Panc1 (cell line): ENCODE measurements at regions not wholly inside any gene's neighbourhood (a gene's known extent, or its start where the extent isn't known, plus 50 kb on each side); places are given as distances from the start of the nearest gene placed in this dataset.

Experiments
- ATAC-seq: fragments of 200-7000 bp; cut with Tn5 transposase; 2 replicates; pipeline ENCODE4 v1.9.1; 2020; ENCODE audit warnings: mild to moderate bottlenecking, moderate library complexity
- BruUV-seq: library from RNA; stranded (reverse); fragments of 400-500 nt; replicated peaks from 2 replicates; lab custom pipeline; 2021; lab: Mats Ljungman, UMichigan
- CTCF ChIA-PET: fragments of 300-600 bp; sonication (Branson Sonifier 250); formaldehyde crosslinking; loops from one replicate; lab custom pipeline; 2022; ENCODE audit warnings: antibody characterized with exemption; lab: Charles Lee
- POLR2A ChIA-PET: fragments of 300-600 bp; sonication (Branson Sonifier 250); formaldehyde crosslinking; loops from one replicate; lab custom pipeline; 2022; ENCODE audit warnings: antibody characterized with exemption; lab: Charles Lee
- DNase-seq: peaks from one replicate; pipeline ENCODE4 v3.0.0-alpha.2; 2010; ENCODE audit warnings: low read depth, low spot score
- H3K27ac ChIP-seq: 2 replicates; pipeline ENCODE4 v1.5.1; 2011; ENCODE audit warnings: mild to moderate bottlenecking, low read length, inconsistent platforms
- H3K27me3 ChIP-seq: fragments of 200-500 bp; sonication (Bioruptor generic); 2 replicates; pipeline ENCODE4 v1.6.0; 2014; ENCODE audit warnings: low read length, inconsistent platforms; ENCODE audit not compliant: control insufficient read depth, insufficient read depth
- H3K36me3 ChIP-seq: fragments of 200-500 bp; sonication (Bioruptor generic); 2 replicates; pipeline ENCODE4 v1.5.1; 2014; ENCODE audit warnings: inconsistent platforms, mild to moderate bottlenecking, low read length, moderate library complexity; ENCODE audit not compliant: control insufficient read depth, insufficient read depth
- H3K4me1 ChIP-seq: 2 replicates; pipeline ENCODE4 v1.5.1; 2011; ENCODE audit warnings: inconsistent platforms, mild to moderate bottlenecking, low read length, moderate library complexity; ENCODE audit not compliant: control insufficient read depth, insufficient read depth
- H3K4me3 ChIP-seq, 2 experiments: 2 replicates each; pipeline ENCODE4 v1.5.1; 2011 to 2012; ENCODE audit warnings: low read depth in 2 of 2, low read length in 2 of 2, mild to moderate bottlenecking in 2 of 2, inconsistent platforms in 1 of 2, moderate library complexity in 1 of 2
- H3K9me3 ChIP-seq: fragments of 200-500 bp; sonication (Bioruptor generic); 2 replicates; pipeline ENCODE4 v1.5.1; 2014; ENCODE audit warnings: low read depth, mild to moderate bottlenecking, inconsistent platforms, low read length, moderate library complexity; ENCODE audit not compliant: control insufficient read depth, insufficient read depth
- CTCF ChIP-seq: fragments of 450-650 bp; IDR thresholded peaks from 2 replicates; pipeline ENCODE4 v1.5.1; 2017; ENCODE audit warnings: mild to moderate bottlenecking
- POLR2AphosphoS5 ChIP-seq: IDR thresholded peaks from 2 replicates; pipeline ENCODE4 v1.6.1; 2012; ENCODE audit warnings: mild to moderate bottlenecking, low read depth, low read length, moderate library complexity
- REST ChIP-seq, 2 experiments: IDR thresholded peaks; 2 replicates each; pipeline ENCODE4 v1.6.1; 2011 to 2012; ENCODE audit warnings: low read depth in 2 of 2, control low read depth in 1 of 2, low read length in 1 of 2, mild to moderate bottlenecking in 1 of 2, moderate library complexity in 1 of 2; ENCODE audit not compliant: insufficient read depth in 1 of 2
- SIN3A ChIP-seq: IDR thresholded peaks from 2 replicates; pipeline ENCODE4 v1.6.1; 2012; ENCODE audit warnings: low read depth, mild to moderate bottlenecking, low read length, moderate library complexity, borderline replicate concordance; ENCODE audit not compliant: insufficient read depth
- TCF7L2 ChIP-seq: IDR thresholded peaks from 2 replicates; pipeline ENCODE4 v1.6.1; 2011; ENCODE audit warnings: mild to moderate bottlenecking, low read depth, low read length, inconsistent platforms
- in situ Hi-C: cut with HindIII; loops from 2 replicates; pipeline ENCODE4 v1.10.0; 2016; ENCODE audit warnings: low sequenced_read_pairs, low pct_unique_long_range_greater_than_20kb
- intact Hi-C: fragments of 100-400 bp; cut with micrococcal nuclease; formaldehyde crosslinking; loops from one replicate; pipeline ENCODE4 v1.10.0; 2022; ENCODE audit not compliant: unreplicated experiment

- BruUV-seq, result no TSS peak
- ATAC-seq (peak; percentile 40; the same call in 1 of the 2 replicates), DNase-seq (peak; percentile 22)
- in situ Hi-C loops (no loop called here), intact Hi-C loops (no loop called here)
- TF ChIP-seq POLR2AphosphoS5, result no peak
- ChIA-PET CTCF (no interaction called here), POLR2A (interaction anchor here (0.6 kb wide), 1 partner anchor 50 kb away, joined by 5 read pairs; no protein-coding TSS in a partner anchor)
- Histone ChIP-seq H3K36me3 (no peaks in the 10 kb centered on the region), H3K27ac (no peak overlapping the region), H3K9me3 (no peaks in the 10 kb centered on the region), H3K4me1 (peaks cover 3% of the 10 kb centered on the region; the same call in 1 of the 2 replicates), H3K27me3 (no peaks in the 10 kb centered on the region), H3K4me3 (no peak overlapping the region)
Observed at GRCh38 chr2:120589771-120590608, 145.7 kb upstream of the GLI2 start.

- no peak overlapping the region for H3K4me3 ChIP-seq
- H3K27me3 ChIP-seq, result no peaks in the 10 kb centered on the region
- in situ Hi-C loops (no loop called here), intact Hi-C loops (no loop called here)
- ChIA-PET POLR2A (no interaction called here), CTCF (no interaction called here)
- TF ChIP-seq CTCF (no peak), SIN3A (no peak), REST (IDR thresholded peaks at IDR 0.05; ENCODE audit: insufficient read depth in 1 of 2, low read depth in 2 of 2, low read length in 1 of 2) (no peak), POLR2AphosphoS5 (no peak), TCF7L2 (no peak)
- no TSS peak for BruUV-seq
- ATAC-seq (no peak), DNase-seq (no peak)
- no peaks in the 10 kb centered on the region for H3K36me3 ChIP-seq
- H3K4me1 ChIP-seq, result peaks cover 3% of the 10 kb centered on the region; the same call in 1 of the 2 replicates
- H3K9me3 ChIP-seq, result no peaks in the 10 kb centered on the region
- H3K27ac ChIP-seq, result no peak overlapping the region
Observed at GRCh38 chr2:120590841-120591240, 144.8 kb upstream of the GLI2 start.

DNA sequence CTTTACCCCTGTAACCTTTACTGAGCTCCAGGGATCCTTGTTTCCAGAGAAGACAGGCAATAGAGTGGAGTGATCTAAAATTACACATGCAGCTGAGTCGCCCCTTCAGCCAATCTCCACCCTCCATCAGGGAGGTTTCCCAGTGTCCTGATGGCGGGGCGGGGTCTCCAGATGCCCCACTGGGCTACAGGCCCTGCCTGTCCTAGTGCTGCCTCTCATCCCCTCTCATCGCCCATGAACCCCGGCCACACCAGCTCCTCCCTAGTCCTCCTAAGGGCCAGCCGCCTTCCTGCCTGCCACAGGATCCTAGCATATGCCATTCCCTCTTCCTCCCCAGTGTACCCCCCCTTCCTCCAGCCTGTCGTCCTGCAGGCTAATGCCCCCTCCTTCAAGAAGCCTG, 144.1 kb upstream of the GLI2 start:
- H3K27ac ChIP-seq, result no peak overlapping the region
- no peak for TF ChIP-seq SIN3A
- no peak for TF ChIP-seq CTCF
- TF ChIP-seq TCF7L2, result no peak
- TF ChIP-seq REST (IDR thresholded peaks at IDR 0.05; ENCODE audit: insufficient read depth in 1 of 2, low read depth in 2 of 2, low read length in 1 of 2), result no peak
- no peak for TF ChIP-seq POLR2AphosphoS5
- BruUV-seq, result no TSS peak
- no peak for ATAC-seq
- H3K9me3 ChIP-seq, result no peaks in the 10 kb centered on the region
- H3K27me3 ChIP-seq, result no peaks in the 10 kb centered on the region
- H3K36me3 ChIP-seq, result no peaks in the 10 kb centered on the region
- ChIA-PET CTCF (no interaction called here), POLR2A (no interaction called here)
- H3K4me3 ChIP-seq, result no peak overlapping the region
- intact Hi-C loops (no loop called here), in situ Hi-C loops (no loop called here)
- peaks cover 3% of the 10 kb centered on the region; the same call in 1 of the 2 replicates for H3K4me1 ChIP-seq
- no peak for DNase-seq
